Endothelial cell of umbilical vein (primary cell): ENCODE measurements at regions not wholly inside any gene's neighbourhood (a gene's known extent, or its start where the extent isn't known, plus 50 kb on each side); places are given as distances from the start of the nearest gene placed in this dataset.

Experiments used
- BruUV-seq: library from RNA; stranded (reverse); fragments of 400-500 nt; replicated peaks from 2 replicates; lab custom pipeline; 2021; lab: Mats Ljungman, UMichigan
- CTCF ChIA-PET: fragments of 300-600, 350-600 bp; sonication (Branson Sonifier 250); formaldehyde crosslinking; loops from one replicate; lab custom pipeline; 2021; ENCODE audit warnings: antibody characterized with exemption, inconsistent platforms; lab: Charles Lee
- POLR2A ChIA-PET: fragments of 300-600, 350-600 bp; sonication (Branson Sonifier 250); formaldehyde crosslinking; loops from one replicate; lab custom pipeline; 2021; ENCODE audit warnings: antibody characterized with exemption, inconsistent platforms; lab: Charles Lee
- DNase-seq: peaks from one replicate; pipeline ENCODE4 v3.0.0-alpha.2; 2011; ENCODE audit warnings: low read depth, low spot score
- FAIRE-seq: peaks from 2 replicates; lab custom pipeline; 2011; peaks lifted over from hg19 to GRCh38; lab: Jason Lieb, UNC
- H2AFZ ChIP-seq: 2 replicates; pipeline ENCODE4 v1.6.0; 2012; ENCODE audit warnings: low read depth, low read length, control low read depth, inconsistent platforms
- H3K27ac ChIP-seq: 2 replicates; pipeline ENCODE4 v1.5.1; 2011; ENCODE audit warnings: low read depth, mild to moderate bottlenecking, control low read depth, low read length, moderate library complexity; ENCODE audit not compliant: insufficient read depth
- H3K27me3 ChIP-seq, 2 experiments: 2 replicates each; pipeline versions ENCODE4 v1.6.0 to v1.6.1; 2011; ENCODE audit warnings: low read length in 2 of 2, mixed read lengths in 1 of 2; ENCODE audit not compliant: control insufficient read depth in 2 of 2, insufficient read depth in 2 of 2
- H3K36me3 ChIP-seq, 2 experiments: 2 replicates in 1 of 2; 3 replicates in 1 of 2; pipeline ENCODE4 v1.5.1; 2011; ENCODE audit warnings: low read length in 2 of 2, mild to moderate bottlenecking in 1 of 2, moderate library complexity in 1 of 2; ENCODE audit not compliant: control insufficient read depth in 2 of 2, insufficient read depth in 2 of 2; ENCODE audit errors: extremely low read depth in 1 of 2
- H3K4me1 ChIP-seq: 3 replicates; pipeline ENCODE4 v1.5.1; 2011; ENCODE audit warnings: mild to moderate bottlenecking, low read length; ENCODE audit not compliant: control insufficient read depth, insufficient read depth; ENCODE audit errors: extremely low read depth
- H3K4me2 ChIP-seq: 2 replicates; pipeline ENCODE4 v1.6.1; 2011; ENCODE audit warnings: low read length, control low read depth, mixed read lengths; ENCODE audit not compliant: insufficient read depth
- H3K4me3 ChIP-seq, 3 experiments: fragments of 200-600 bp in 1 of 3; sonication (generic), shearing (Covaris generic) in 1 of 3; replicated peaks in 1 of 3; 2 replicates each; pipeline ENCODE4 v1.5.1; 2011 to 2016; ENCODE audit warnings: control low read depth in 3 of 3, low read length in 3 of 3, mild to moderate bottlenecking in 2 of 3, inconsistent platforms in 1 of 3, low read depth in 1 of 3, moderate library complexity in 1 of 3; ENCODE audit not compliant: insufficient read depth in 1 of 3
- H3K79me2 ChIP-seq: 2 replicates; pipeline ENCODE4 v1.6.0; 2012; ENCODE audit warnings: low read length, inconsistent platforms; ENCODE audit not compliant: control insufficient read depth, insufficient read depth
- H3K9ac ChIP-seq: replicated peaks from 2 replicates; pipeline ENCODE3; 2011; ENCODE audit warnings: low read length, control low read depth; ENCODE audit not compliant: insufficient read depth; ENCODE audit errors: extremely low read depth
- H3K9me1 ChIP-seq: replicated peaks from 3 replicates; pipeline ENCODE4 v1.6.0; 2011; ENCODE audit warnings: mild to moderate bottlenecking, low read length; ENCODE audit not compliant: control insufficient read depth, insufficient read depth; ENCODE audit errors: extremely low read depth
- H3K9me3 ChIP-seq: replicated peaks from 2 replicates; pipeline ENCODE4 v1.5.1; 2012; ENCODE audit warnings: low read length, inconsistent platforms; ENCODE audit not compliant: control insufficient read depth, insufficient read depth
- H4K20me1 ChIP-seq: replicated peaks from 2 replicates; pipeline ENCODE3; 2011; ENCODE audit warnings: mild to moderate bottlenecking, low read length; ENCODE audit not compliant: control insufficient read depth, insufficient read depth; ENCODE audit errors: extremely low read depth
- CTCF ChIP-seq, 2 donors: IDR thresholded peaks; 1 replicate in 1 of 2; 2 replicates in 1 of 2; pipeline ENCODE4 v1.5.1; 2011; ENCODE audit warnings: low read length in 2 of 2, mild to moderate bottlenecking in 2 of 2, moderate library complexity in 2 of 2, control low read depth in 1 of 2, inconsistent platforms in 1 of 2, low read depth in 1 of 2; ENCODE audit not compliant: insufficient read depth in 1 of 2; ENCODE audit errors: extremely low read depth in 1 of 2
- EZH2 ChIP-seq: IDR thresholded peaks from 2 replicates; pipeline ENCODE4 v1.6.1; 2012; ENCODE audit warnings: borderline replicate concordance, low read depth, mild to moderate bottlenecking, moderate library complexity, low read length, inconsistent platforms; ENCODE audit not compliant: severe bottlenecking
- FOS ChIP-seq: IDR thresholded peaks from 2 replicates; pipeline ENCODE4 v1.6.1; 2011; ENCODE audit warnings: mild to moderate bottlenecking, low read length, moderate library complexity, borderline replicate concordance; ENCODE audit not compliant: insufficient read depth
- GATA2 ChIP-seq: IDR thresholded peaks from 2 replicates; pipeline ENCODE4 v1.7.0; 2011; ENCODE audit warnings: low read depth, mild to moderate bottlenecking, moderate library complexity, mixed read lengths, low read length; ENCODE audit not compliant: insufficient read length, insufficient read depth
- JUN ChIP-seq: IDR thresholded peaks from 2 replicates; pipeline ENCODE4 v1.6.1; 2011; ENCODE audit warnings: borderline replicate concordance, low read depth; ENCODE audit not compliant: insufficient read length, insufficient read depth
- MAX ChIP-seq: IDR thresholded peaks from 2 replicates; pipeline ENCODE4 v1.6.1; 2011; ENCODE audit not compliant: insufficient read depth, insufficient read length
- MYC ChIP-seq: IDR thresholded peaks from one replicate; pipeline ENCODE4 v1.6.1; 2011; ENCODE audit warnings: mild to moderate bottlenecking, low read depth, low read length
- POLR2A ChIP-seq: IDR thresholded peaks from 2 replicates; pipeline ENCODE4 v1.6.1; 2012; ENCODE audit warnings: low read depth, mild to moderate bottlenecking, control low read depth, low read length
- POLR2AphosphoS5 ChIP-seq: IDR thresholded peaks from 2 replicates; pipeline ENCODE4 v1.6.1; 2012; ENCODE audit warnings: low read depth, mild to moderate bottlenecking, control low read depth, low read length, moderate library complexity; ENCODE audit not compliant: insufficient read depth
- dilution Hi-C: fragments of 300-500 bp; cut with MboI; formaldehyde crosslinking; loops from one replicate; pipeline ENCODE4 v1.15.0; 2019; ENCODE audit warnings: low sequenced_read_pairs; ENCODE audit not compliant: extremely low pct_ligation_motif_present
- intact Hi-C: fragments of 100-400 bp; cut with micrococcal nuclease; formaldehyde crosslinking; loops from one replicate; pipeline ENCODE4 v1.10.0; 2022

GRCh38 chr2:8320311-8321066 is 361.4 kb upstream of the ID2 start:
- DNase-seq: no peak
- Histone ChIP-seq H3K9ac (no peak overlapping the region), H3K9me3 (peaks cover 2% of the 10 kb centered on the region), H3K27me3 (no peaks in the 10 kb centered on the region), H3K79me2 (no peaks in the 10 kb centered on the region), H2AFZ (no peak overlapping the region), H3K4me1 (no peaks in the 10 kb centered on the region), H3K36me3 (no peaks in the 10 kb centered on the region), H3K4me2 (no peak overlapping the region), H4K20me1 (no peaks in the 10 kb centered on the region), H3K9me1 (no peaks in the 10 kb centered on the region), H3K27ac (no peak overlapping the region), H3K4me3 (no peak overlapping the region)
- intact Hi-C loops (no loop called here), dilution Hi-C loops (no loop called here)
- TF ChIP-seq EZH2 (no peak), POLR2AphosphoS5 (no peak), MYC (no peak), MAX (no peak), POLR2A (no peak), FOS (no peak), JUN (no peak), CTCF (IDR thresholded peaks at IDR 0.05; ENCODE audit: extremely low read depth in 1 of 2, insufficient read depth in 1 of 2, low read depth in 1 of 2, low read length in 2 of 2) (no peak), GATA2 (no peak)
- ChIA-PET CTCF (no interaction called here), POLR2A (no interaction called here)
- no TSS peak for BruUV-seq
- no peak for FAIRE-seq
